UCSD-AML1 (cell line): ENCODE measurements at regions not wholly inside any gene's neighbourhood (a gene's known extent, or its start where the extent isn't known, plus 50 kb on each side); places are given as distances from the start of the nearest gene placed in this dataset.
"Not testable (repeated sequence)": the region's sequence is repeated elsewhere in the genome, so short reads cannot be mapped to it uniquely, and the experiment has no call there.

ENCODE experiments used
- DNase-seq: peaks from one replicate; lab custom pipeline; 2025; ENCODE audit not compliant: unreplicated experiment; lab: John Stamatoyannopoulos, UW

DNA sequence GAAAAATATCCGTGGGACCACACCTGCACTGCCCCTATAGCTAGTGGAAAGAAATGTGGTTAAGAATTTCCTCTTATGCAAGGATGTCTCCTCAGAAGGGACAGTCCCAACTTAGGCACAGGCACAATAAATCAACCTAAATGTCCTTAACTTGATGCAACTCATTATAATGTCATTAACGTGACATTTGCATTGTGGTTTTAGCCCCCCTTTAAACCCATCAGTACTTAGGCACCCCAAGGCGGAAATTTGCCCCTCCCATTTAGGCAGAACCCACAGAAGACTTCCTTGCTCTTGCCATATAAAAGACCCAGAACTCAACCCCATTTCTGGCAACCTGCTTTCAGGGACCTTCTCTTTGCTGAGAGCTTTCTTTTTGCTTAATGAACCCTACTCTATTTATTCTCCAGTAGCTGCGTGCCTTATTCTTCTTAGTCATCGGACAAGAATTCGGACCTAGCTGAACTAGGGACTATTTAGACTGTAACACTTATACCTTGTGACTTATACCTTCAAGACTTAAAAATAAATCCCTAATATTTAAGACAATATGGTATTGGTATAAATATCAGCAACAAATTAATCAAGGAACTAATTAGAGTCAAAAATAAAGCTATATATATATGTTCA is 1281.6 kb upstream of the TMEFF2 start:
- peak; percentile 13 for DNase-seq

DNA sequence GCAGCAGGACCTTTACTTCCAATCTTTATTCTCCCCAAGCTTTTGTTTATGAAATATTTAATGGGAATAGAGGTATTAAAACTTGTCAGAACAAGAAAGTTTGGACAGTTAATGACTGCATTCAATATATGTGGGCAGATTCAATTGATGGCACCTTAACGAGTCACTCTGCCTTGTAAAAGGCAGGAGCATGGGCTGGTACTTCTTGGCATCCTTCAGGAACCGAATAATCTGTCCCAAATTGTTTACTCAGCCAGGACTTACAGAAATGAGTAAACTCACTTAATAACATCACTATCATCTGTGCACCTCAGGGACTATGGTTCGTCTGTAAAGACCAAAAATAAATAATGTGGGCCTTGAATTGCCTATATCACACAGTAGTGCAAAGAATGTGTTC is 1280.3 kb upstream of the TMEFF2 start:
- no peak for DNase-seq

DNA sequence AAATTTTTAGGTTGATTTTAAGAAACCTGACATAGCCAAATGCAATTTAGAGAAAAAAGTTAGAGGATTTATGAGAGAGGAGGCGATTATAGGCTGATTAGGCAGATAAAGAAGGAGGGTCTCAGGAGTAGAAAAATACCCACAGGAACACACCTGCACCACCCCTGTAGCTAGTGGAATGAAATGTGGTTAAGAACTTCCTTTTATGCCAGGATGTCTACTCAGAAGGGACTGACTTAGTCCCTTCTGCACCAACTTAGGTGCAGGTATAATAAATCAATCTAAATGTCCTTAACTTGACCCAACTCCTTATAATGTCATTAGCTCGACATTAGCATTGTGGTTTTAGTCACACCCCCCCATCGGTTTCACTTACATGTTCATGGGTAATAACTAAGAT is 1274.5 kb upstream of the TMEFF2 start:
- no peak for DNase-seq

DNA sequence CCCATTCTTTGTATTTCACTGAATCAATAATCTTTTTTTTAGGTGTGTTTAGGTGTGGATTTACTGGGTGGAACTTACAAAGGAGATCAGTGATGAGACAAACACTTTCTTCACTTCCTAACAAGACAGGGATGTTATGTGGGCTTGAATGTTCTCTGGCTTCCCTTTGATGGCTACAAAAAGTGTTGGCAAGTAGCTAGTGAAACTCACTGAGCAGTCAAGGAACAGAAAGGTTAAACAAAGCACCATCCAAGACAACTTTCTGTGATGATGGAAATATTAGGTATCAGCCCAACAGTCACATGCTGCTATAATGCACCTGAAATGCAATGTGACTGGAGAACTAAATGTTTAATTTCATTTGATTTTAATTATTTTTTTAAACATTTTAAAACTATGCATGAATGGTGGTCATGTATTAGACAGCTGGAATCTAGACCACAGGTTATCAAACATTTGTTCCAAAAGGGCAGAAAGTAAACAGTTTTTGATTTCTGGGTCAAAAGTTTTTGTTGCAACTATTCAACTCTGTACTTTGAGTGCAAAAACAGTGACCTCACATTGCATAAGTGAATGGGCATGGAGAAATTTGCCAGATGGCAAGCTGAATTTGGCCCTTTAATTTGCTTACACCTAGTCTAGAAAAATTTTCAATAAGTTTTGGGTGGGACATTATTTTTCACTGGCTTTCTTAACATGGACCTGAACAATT is 1272.7 kb upstream of the TMEFF2 start:
- DNase-seq, result no peak

DNA sequence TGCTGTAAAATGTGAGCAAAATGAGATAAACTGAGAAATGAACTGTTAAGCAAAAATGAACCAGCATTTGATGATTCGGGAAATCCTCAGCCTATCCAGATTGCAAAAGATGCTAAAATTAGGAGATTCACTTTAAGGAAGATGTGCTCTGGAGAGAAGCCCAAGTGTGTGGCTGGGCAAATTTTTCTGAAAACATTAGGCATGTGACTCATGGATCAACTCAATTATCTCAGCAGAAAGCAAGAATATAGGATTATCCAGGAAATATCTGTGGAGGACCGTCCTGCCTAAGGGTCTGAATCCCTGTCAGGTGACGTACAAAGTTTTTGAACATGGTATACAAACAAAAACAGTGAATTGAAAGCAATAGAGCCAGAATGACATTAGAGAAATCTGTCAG is 1268.3 kb upstream of the TMEFF2 start:
- DNase-seq, result no peak

DNA sequence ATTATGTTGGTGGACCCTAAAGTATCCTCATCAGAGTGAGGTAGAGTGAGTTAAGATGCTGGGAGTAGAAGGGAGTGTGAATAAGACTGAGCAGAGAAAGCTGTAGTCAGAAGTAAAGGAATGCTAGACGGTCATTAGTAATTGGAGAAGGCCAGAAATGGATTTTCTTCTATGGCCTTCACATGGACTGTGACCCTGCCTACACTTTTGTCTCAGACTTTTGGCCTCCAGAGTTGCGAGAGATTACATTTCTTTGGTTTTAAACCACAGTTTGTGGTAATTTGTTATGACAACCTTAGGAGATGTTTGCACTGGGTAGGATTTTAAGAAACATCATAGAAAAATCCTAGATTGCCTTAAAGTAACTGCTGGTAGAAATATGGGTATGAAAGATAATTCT is 1267.7 kb upstream of the TMEFF2 start:
- DNase-seq, result no peak

DNA sequence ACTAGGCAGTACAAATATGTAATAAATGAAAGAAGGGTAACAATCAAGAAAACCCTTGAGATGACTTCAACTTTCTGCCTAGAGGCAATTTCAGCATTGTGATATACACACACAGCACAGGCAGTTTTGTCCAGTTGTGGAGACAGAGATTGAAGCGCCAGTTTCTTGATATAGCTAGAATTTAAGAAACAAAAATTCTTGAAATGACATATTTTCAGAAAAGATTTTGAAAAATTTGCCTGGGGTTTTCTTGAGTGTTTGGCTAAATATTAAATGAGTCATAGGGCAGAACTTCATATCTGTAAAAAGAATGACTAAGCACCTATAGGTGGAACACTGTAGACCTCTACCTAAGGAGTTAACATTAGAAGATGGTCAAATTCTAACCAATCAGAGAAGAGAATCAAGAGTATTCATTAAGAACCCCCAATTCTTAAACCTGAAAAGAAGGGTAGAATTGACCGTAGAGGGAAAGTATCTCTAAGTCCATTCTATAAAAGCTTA is 1266.8 kb upstream of the TMEFF2 start:
- no peak for DNase-seq

DNA sequence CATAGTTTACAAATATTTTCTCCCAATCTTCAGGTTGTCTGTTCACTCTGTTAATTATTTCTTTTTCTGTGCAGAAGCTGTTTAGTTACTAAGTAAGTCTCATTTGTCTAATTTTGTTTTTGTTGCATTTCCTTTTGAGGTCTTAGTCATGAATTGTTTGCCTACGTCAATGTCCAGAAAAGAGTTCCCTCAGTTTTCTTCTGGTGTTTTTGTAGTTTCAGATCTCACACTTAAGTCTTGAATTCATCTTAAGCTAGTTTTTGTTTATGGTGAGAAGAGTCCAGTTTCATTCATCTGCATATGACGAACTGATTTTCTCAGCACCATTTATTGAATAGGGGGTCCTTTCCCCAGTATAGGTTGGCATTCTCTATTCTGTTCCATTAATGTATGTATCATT is 1252.2 kb upstream of the TMEFF2 start:
- DNase-seq, result no peak

DNA sequence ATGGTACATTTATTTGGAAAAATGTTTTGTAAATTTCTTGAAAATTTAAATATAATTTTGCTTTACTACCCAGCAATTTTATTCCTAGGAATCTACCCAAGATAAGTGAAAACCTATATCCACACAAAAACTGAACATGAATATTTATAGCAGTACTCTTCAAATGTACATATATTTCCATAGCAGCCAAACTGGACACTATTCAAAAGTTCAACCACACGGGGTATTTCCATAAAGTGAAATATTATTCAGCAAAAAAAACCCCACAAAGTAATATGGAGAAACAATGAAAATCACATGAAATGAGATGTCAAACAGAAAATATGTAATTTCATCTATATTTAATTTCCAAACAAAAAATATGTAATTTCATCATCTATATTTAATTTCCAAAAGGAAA is 1247.6 kb upstream of the TMEFF2 start:
- no peak for DNase-seq

DNA sequence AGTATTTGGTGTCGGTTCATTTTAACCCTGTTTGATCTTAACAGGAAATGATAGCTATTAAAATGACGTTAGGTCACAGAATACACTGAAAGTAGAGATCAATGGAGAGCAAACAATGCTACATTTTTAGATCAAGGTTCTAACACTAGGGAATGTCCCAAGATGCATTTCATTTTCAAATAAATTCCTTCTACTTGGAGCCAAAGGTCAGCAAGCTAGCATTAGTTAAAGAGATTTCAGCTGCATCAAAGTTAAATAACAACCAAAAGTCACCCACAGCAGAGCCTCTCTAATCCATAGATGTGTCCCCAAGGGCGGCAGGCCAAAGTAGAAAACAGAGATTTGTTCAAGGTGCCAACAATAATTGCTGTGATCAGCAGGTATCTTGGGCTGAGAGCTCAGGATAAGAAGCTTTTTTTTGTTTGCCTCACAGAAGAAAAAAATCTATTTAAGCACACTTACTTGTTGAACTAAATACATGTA is 1233.6 kb upstream of the TMEFF2 start:
- DNase-seq, result no peak

DNA sequence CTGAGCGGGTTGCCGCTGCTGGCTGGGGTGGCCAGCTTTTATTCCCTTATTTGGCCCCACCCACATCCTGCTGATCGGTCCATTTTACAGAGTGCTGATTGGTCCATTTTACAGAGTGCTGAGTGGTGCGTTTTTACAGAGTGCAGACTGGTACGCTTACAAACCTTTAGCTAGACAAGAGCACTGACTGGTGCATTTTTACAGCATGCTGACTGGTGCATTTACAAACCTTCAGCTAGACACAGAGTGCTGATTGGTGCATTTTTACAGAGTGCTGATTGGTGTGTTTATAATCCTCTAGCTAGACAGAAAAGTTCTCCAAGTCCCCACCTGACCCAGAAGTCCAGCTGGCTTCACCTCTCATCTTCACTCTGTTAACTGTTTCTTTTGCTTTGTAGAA is 1217.6 kb upstream of the TMEFF2 start:
- not testable (repeated sequence) for DNase-seq

DNA sequence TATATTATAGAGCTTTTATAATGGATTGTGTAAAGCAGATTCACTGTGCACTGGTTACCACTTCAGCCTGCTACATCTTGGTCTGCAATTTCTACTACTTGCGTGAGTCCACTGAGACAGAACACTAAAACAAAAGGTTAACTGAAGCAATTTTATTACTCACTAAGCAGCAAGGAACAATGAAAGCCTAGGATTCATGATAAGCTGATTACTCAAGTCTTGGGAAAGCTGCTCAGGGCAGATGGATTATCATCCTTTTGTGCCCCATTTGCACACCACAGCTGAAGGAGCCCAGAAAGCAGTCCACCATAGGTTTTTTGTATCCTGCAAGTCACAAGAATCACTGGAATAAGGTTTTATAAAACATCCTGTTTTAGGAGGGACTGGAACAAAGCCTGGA is 1215.2 kb upstream of the TMEFF2 start:
- DNase-seq, result peak; percentile 0

DNA sequence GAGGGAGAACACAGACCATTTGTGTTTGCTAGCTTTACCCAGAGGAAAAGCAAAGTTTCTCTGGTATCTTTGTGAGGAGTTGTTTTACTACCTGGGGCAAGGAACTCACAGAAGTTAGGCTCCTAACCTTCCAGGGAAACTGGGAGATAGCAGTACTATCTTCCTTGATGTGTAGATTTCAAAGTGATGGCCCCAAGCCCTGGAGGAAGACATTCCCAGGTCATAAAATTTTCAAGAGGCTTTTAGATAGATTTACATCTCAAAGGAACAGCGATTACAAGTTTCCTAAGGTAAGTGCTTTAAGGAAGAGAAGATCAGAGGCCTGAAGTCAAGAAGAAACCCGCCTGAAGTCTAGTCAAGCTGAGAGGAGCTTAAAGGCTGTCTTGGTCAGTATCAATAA is 1187.8 kb upstream of the TMEFF2 start:
- no peak for DNase-seq

DNA sequence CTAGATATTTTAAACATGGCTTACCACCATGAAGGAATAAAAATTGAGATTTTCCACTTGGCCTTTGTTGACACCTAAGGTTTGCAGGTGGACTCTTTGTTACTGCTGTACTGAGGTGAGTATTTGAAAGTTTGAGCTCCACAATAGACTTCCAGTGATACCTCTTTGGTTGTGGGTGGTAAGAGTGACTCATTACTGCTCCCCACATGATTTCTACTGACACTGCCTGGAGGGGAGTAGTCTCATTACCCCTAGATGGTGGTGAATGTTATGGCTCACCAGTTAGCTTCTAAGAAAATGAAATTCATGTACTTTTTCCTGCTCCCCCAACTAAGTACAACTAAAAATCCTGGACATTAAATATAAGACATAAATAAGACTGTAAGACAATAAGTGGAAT is 1183.1 kb upstream of the TMEFF2 start:
- DNase-seq, result no peak

DNA sequence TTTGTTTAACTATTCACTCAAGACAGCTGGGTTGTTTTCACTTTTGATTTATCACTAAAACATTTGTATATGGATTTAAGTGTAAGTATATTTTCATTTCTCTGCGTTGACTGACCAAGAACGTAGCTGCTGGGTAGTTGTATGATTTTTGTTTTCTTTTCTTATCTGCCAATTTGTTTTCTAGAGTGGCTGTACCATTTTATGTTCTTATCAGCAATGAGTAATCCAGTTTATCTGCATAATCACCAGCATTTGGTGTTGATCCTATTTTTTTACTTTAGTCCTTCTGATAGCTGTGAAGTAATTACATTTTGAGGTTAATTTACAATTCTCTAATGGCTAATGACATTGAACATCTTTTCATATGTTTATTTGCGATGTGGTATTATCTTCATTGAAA is 1178.4 kb upstream of the TMEFF2 start:
- DNase-seq, result no peak

DNA sequence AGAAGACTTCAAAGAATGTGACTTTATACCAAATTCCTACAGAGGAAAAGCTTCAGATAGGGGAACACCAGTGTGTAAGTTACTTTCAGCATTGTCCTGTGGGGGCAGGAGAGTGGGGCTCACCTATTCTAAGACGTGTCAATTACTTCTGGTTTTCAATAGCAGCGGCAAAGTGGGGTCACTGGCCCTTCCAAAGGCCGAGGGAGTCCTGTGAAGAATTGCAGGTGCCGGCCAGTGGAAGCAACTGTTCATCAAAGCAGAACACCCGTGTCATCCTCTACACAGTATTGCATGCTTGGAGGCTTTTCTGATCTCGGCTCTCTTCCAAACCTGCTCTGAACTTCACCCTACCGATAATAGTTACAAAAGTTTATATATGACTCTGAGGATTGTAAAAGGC is 1176.5 kb upstream of the TMEFF2 start:
- peak; percentile 4 for DNase-seq

DNA sequence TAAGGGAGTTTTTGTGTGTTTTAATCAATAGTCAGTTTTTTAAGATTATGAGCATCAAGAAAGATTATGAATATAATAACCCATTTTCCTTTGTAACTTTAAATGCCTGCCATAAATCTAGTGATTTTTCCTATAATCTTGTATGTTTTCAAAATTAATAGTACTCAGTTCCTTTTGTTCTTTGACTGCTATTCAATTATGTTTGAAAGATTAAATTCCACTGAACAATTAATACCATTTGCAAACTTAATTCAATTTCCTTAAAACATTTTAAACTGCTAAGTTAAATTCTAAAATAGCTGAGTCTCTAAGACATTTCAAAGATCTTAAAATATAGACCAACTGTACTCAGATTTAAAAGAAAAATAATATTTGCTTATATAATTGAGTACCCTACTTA is 1173.9 kb upstream of the TMEFF2 start:
- no peak for DNase-seq

DNA sequence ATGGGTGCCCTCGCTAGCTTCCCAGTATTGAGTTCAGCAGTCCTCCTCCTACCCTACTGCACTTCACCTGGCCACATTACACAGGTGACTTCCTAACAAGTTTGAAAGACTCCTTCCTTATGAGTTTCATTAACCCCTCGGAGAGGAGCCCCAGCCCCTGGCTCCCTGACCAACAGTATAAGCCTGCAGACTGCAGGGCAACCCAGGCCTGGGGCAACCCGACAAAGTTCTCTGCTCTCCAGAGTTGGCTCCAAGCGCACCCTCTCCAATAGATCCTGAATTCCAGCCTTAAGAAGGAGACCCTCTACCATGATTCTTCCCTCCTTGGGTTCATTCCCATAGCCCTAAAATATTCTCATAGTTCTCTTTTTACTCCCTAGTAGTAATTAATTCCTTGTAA is 1162.8 kb upstream of the TMEFF2 start:
- peak; percentile 3 for DNase-seq

DNA sequence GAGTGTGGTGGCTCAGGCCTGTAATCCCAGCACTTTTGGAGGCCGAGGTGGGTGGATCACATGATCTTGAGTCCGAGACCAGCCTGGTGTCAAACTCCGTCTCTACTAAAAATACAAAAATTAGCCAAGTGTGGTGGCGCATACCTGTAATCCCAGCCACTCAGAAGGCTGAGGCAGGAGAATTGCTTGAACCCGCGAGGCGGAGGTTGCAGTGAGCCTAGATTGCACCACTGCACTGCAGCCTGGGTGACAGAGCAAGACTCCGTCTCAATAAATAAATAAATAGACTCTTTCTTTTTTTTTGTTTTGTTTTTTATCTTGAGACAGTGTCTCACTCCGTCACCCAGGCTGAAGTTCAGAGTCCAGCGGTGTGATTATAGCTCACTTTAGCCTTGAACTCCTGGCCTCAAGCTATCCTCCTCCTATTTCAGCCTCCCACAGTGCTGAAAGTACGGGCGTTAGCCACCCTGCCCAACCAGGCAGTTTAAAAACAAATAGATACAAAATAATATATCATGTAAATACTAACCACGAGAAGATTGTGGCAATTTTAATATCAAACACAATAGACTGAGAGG is 1158.0 kb upstream of the TMEFF2 start:
- DNase-seq, result not testable (repeated sequence)

DNA sequence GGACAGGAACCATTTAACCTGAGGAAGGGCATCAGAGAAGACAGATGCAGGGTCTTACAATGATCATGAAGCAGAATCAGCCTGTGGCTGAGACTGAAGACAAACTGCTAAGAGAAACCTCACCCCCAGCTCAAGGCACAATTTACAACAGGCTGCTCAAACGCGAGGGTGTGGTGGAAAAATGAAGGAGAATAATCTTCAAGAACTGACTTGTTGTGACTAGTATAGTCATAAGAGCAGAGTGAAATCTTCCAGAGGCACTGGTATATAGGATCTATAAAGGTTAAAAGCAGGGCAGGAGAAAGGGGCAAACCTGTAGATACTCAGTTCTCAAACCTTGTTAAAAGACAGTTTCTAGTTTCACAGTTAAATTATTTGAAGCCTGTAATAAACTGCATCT is 1155.8 kb upstream of the TMEFF2 start:
- peak; percentile 1 for DNase-seq

DNA sequence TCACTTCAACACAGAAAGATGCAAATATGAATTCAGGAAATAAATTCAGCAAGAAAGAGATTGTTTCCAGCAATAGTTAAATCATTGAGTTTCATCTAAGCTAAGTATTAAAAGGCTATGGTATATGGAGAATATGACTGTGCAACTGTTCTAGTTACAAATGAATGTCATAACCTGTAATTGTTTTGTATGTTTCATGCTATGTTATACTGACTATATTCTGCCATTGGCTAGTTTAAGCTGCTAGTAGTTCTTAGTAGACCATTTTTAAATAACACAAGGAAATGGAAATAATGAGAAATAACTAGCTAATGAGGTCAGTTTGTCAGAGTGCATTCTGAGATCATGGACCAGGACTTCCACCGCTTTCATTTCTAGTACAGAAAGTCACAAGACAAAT is 1154.9 kb upstream of the TMEFF2 start:
- DNase-seq, result no peak

DNA sequence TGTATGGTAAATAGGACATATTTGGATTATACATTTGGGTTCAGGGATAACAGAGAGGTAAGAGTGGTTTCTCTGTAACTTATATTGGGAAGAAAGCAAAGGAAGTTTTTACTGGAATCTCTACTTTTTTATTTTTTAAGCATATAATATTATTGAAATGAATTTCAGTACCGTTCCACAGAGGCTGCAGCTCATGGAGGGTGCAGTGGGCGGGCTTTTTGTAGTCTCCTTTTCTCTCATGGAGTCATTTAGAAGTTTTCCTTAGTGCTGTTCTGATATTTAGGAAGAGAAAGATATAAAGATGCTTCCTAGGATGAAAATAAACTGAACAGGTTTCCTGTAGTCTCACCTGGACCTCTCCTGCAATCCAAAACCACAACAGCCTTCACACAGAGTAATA is 1153.3 kb upstream of the TMEFF2 start:
- no peak for DNase-seq
